Activated CD8-positive, alpha-beta memory T cell treated with anti-CD3 and anti-CD28 coated beads, Interleukin-2, amount 50 U/mL, for 48 hours (primary cell): ENCODE measurements at regions not wholly inside any gene's neighbourhood (a gene's known extent, or its start where the extent isn't known, plus 50 kb on each side); places are given as distances from the start of the nearest gene placed in this dataset.
A peak's percentile ranks its signal among the peaks of the same experiment; 100 is the strongest.

Experiments used
- DNase-seq: peaks from one replicate; pipeline ENCODE4 v3.0.0-alpha.2; 2020

DNA sequence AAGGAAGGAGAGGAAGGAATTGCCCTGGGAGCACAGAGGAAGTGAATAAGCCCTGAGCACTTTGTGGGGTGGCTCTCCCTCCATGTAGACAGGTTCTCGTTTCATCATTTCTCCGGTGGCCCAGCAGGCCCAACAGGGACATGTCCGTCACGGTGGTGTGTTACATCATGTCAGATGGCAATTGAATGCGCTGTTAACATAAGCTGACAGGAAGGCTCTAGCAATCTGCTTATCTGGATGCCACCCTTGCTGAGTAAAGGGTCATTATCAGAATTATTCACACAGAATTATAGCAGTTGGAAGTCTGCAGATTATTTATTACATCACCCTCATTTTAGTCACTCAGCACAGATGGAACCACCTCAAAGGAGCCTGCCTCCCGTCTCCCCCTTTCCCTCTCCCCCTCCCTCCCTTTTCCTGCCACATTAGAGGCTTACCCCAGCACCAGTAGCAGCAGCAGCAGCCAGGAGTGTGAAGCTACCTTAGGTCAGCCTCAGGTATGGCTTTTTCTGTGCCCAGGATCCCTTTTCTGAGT, 124.3 kb upstream of the TRIM2 start:
- no peak for DNase-seq

DNA sequence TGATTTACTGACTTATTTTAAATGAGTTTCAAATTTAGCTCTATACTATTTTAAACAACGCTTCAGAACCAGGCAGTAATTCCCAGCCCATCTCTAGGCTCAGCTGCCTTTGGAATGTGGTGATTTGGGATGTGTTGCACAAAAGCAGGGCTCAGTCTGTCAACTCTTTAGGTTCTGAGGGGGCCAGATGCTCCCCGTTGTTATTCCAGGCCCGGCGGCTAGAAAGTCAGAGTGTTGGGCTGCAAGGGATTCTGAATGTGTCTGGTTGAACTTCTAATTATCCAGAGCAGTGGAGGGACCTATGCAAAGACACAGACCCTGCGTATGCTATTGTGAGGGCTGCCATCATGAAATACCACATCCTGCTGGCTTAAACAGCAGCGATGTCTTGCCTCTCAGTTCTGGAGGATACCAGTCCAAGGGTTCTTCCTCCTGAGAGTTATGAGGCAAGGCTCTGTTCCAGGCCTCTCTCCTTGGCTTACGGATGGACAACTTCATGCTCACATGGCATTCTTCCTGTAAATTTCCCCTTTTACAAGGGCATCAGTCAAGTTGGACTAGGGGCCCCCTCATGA, 123.2 kb upstream of the TRIM2 start:
- DNase-seq: no peak

DNA sequence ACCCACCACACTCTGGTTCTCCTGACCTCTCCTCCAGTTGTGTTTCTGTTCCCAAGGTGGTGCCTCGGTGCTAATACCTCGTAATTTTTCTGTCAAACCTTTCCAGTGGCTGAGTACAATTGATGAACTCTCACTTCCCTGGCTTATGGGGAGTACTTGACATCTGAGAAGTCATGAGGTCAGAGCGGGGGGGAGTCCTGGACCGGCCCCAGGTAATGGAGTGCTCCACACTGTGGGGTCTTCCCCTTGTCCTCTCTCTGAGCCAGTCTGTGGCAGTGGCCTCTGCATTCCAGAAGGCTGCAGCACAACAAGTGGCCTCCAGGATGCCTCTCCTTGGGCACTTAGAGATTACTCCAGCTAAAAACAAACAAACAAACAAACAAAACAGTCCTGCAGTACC, 122.5 kb upstream of the TRIM2 start:
- no peak for DNase-seq

DNA sequence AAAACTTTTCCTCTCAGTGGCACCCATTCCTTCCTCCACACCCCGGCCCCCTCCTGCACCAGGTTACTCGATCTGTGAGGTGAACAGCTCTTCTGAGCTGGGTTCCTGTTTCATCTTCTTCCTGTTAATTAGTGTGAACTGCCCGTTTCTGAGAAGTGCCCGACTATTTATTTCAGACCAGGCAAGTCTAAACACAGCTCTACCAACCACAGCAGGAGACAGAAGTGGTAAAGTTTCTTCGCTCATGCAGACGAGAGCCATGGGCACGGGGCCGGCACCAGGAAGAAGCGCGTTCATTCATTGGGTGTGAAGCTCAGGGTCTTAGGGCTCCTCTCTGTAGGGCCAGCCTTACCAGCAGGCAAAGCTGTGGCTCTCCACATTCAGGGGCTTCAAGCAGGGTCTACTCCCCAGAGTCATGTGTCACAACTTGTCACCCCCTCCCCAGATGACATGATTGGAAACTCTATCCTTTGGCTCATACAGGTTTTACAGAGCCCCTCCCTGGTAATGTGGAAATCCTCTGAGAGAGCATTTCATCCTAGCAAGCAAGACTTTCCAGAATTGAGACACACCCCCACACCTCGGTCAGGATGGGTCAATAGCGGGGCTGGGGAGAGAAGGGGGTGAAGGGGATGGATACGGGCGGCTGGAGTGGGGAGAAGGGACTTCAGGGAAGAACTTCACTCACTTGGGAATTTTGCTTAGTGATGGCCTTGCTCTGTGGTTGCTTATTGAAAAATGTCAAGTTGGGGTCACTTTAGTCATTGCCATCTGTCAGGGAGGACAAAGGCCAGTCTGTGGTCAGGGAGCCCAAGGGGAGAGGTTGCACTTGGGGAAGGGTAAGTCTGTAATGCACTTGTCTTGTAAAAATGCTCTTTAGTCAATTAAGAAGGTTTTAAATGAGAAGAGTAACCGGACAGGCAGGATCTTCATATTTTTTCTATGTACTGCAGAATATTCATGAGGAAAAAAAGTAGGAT, 121.6 kb upstream of the TRIM2 start:
- DNase-seq: no peak

DNA sequence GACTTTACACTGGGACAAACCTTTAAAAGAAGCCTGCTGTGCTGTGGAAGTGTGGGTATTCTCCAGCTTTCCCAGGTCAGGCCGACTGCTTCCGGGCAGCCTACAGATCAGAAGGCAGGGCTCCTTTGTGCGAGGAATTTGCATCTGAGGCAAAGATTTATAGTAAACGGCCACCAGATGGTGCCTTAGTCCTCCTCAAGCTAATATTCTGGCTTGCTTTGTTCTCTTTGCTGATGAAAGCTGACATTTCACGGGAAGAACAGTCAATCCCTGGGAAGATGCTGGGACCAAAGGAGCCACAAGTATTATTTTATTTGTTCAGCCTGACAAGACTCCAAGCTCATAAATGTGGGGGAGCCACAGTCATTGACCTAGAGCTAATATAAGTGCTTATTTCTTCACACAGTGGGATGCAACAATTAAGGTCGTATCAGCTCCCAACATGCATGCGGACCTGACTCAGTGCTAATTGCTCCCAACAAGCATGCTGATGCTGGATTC, 120.7 kb upstream of the TRIM2 start:
- DNase-seq: no peak

DNA sequence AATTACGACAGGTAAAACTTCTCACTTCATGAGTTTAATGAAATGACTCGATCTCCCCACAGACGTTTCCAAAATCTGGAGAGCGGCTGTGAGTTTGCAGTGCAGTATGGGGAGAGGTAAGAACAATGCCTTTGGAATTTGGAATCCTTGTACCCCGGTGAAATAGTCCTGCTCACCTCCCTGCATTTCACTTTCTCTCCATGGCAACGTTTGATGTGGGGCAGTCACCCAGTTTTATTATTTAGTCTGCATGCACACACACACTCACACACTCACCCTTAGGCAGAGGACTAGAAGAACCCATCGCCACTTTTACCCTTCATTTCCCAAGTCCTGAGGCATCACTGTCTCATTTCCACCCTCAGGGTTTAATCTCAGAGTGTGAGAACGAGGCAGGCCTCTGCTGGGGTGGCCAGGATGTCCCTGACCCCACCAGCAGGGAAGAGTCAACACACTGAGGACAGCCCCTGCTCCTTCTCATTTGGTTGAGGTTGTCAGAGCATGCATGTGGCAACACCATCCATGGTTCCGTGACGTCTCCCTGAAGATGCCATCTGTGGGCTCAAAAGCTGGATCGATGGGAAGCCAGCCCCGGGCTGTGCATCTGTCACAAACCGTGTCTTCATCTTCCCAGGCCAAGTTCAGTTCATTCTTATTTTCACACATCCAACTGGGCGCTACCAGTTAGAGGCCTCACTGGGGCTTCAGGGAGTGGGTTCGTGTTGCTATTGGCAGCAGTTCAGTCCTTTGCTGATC, 119.8 kb upstream of the TRIM2 start:
- DNase-seq: no peak

DNA sequence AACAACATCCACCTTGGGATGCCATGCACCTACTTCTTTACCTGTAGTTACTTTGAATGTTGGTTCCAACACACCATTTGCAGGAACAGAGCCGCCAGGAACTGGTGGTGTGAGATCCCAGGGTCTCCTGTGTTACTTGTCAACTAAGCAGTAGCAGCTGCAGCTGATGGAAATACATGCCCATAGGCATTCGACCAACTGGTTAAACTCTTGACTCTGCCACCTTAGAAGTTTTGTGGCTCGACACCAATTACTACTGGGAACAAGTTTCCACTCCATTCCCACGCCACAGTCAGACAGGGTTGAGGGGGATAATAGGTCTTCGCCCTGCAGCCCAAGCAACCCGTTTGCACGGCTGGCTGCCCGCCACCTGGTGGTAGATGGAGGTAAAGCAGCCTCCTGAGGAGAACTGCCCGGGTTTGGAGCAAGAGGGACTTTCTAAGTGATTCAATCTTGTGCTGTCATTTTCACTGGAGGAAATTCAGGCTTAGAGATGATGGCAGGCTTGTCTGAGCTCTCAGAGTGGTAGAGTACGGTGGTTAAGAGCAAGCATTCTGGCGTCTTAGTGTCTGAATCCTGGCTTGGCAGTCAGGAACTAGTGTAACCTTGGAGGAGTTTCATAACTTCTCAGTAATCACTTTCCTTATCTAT, 119.1 kb upstream of the TRIM2 start:
- peak; percentile 97 for DNase-seq

DNA sequence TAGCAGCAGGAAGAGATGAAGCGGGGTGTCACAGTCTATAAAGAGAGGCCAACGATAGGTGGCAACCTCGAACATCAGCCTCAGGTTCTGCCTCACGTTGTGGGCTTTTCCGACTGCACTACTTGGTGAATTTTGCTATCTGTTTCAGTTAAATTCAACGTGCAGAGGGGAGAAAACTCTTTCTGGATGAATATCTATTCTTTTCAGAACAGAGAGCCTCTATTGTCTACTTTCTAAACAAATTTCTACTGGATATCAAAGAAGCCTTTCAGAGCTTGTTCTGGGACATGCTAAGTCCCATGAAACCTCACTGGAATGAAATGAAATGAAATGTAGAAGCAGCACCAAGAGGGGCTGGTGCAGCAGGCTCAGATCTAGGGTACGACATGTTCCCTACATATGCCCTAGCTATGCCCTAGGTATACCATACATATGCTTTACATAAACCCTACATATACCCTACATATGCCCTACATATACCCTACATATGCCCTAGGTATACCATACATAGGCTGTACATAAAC, 116.5 kb upstream of the TRIM2 start:
- no peak for DNase-seq

DNA sequence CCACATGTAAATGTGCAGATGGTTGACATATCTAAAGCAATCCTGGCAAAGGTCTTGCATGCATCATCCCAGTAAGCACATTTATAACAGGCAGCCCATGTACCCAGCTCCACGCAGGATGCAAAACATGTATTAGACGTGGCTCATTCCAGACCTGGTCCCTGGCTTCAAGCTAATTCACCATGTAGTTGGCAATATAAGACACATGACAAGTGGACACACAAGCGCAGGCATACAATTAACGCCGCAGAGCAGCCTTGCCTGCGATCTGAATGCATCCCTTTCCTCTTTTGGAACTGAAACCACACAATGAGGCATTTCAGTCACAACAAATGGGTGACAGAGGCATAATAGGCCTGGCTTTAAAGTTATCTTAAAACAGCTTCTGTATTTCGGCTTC, 114.5 kb upstream of the TRIM2 start:
- no peak for DNase-seq

DNA sequence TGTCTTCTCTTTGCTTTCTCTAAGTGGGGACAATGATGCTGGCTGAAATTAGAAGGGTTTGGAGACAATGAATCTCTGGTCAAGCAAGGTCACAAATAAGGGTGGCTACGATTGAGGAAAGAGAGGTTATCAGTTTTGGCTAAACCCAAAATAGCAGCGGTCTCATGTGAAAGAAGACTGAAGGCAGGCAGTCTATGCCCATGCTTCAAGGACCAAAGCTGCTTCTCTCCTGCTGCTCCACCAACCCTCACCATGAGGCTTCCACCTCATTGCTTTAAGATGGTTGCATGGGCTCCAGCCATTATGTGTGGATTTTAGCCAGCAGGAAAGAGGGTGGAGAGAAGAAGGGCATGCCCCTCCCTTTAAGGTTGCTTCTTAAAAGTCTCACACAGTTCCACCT, 114.1 kb upstream of the TRIM2 start:
- DNase-seq: no peak

DNA sequence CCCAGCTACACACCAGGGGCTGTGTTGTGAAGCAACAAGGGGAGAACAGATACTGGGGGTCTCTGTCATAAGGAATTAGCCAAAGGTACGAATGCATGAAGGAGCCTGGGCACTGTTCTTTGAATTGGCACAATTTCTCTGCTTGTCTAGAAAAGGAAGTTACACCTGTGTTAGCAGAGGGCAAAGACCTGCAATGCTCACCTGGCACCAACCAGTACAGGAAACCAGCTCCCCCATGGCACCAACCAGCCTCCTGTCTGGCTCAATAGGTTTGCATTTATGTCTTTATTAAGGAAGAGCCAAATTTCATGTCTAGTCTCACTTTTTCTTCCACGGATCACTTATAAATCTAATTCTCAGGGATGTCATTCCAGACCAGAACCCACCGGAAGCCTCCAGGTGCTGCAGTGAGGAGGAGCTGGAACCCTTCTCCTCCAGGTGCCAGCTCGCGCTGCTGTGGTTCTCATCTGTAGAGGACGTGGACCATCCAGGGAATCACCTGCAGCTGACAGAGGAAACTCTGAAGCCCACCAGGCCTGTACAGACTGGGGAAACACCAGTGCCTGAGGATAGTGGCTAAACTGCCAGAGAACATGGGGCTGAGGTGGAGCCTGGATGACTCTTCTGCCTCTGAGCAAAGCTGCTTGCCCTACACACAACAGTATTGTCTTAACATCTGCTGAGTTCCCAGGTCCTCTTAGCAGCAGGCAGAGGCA, 113.4 kb upstream of the TRIM2 start:
- DNase-seq: no peak

DNA sequence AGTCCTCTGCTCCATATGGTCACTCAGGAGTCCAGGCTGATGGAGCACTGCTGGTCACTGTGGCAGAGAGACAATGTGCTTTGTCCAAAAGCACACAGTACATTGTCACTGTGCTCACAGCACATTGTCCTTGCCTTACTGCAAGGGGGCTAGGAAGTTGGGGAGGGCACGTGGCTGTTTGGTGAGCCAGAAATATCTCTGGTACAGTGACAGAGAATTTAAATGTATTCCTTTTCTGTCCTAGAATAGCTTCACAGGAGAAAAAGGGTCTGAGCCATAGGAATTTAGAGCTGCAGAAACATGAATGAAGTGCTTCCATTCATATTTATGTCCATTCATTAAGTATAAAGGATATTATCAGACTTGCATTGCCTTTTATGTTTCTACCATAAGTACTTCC, 110.8 kb upstream of the TRIM2 start:
- no peak for DNase-seq

DNA sequence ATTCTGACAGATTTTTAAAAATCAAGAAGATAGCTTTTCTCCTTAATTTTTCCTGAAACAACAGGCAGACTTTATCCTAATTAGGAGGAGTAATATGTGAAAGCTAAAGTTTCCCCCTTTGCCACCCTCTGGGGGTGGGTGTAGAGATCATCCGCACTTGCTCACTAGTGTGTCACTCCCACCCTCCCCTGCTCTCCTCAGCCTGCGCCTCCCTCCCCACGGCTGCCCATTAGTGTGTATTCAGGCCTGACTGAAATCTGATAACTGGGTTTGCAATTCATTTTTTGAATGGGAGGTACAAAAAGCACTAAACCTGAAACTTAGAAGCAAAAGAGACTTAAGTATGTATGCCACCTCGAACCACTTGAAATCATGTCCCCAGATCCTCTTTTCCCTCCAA, 110.4 kb upstream of the TRIM2 start:
- no peak for DNase-seq

DNA sequence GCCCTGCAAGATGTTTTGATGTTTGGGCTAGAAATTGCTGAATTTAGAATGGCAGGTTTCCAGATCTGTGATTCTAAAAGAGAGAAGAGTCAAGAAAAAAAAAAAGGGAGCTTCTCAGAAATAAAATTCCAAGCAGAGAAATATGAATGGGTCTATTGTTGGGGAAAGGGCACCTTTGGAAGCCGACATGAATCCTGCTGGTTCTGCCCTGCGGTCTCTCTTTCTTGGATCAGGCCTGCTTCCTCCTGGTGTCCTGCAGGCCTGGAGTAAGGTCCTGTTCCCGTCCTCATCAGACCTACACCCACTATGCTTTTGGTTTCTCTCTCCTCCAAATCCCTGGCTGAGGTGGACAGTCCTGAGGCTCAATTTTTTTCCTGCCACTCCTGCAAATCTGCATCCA, 109.8 kb upstream of the TRIM2 start:
- no peak for DNase-seq

DNA sequence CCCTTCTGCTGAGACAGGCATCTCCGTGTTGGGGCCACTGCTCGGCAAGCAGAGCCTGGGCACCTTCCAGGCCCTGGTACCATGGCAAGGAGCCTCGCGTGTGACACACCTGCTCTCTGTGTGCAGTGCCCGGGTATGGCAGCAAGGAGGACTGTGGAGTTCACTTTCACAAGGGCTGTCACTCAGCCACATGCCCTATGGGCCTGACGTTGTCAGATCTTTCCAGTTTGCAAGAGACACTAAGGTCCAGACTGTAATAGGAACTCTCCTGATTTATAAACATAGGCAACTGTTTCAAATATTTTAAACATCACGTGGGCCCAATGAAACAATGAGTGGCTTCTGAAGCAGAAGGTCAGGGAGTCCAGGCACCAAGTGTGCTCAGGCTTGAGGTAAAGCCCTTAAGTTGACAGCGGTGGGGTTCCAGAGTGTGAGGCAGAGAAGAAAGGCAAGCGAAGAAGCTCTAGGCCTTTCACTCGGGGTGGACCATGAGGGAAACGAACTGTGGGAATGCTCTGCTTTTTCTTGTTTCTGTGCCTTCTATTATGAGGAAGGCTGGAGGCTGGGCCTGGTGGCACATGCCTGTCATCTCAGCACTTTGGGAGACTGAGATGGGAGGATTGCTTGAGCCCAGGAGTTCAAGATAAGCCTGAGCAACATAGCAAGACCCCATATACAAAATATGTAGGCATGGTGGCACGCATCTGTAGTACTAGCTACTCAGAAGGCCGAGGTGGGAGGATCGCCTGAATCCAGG, 108.6 kb upstream of the TRIM2 start:
- DNase-seq: no peak

DNA sequence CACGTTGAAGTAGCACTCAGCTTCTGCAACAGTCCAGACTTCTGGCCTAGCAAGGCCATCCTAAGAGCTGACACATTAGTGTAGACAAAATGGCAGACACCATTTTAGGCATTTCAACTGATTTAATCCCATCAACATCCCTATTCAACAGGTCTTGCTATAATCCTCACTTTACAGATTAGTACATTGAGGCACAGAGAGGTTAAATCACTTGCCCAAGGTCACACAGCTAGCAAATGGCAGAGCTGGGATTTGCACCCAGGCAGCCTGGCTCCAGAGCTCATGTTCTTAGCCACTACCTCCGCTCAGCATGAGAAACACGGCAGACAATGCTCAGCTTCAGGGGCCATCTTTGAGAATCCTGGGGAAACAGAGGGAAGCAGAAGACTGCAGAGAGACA, 107.9 kb upstream of the TRIM2 start:
- DNase-seq: no peak

DNA sequence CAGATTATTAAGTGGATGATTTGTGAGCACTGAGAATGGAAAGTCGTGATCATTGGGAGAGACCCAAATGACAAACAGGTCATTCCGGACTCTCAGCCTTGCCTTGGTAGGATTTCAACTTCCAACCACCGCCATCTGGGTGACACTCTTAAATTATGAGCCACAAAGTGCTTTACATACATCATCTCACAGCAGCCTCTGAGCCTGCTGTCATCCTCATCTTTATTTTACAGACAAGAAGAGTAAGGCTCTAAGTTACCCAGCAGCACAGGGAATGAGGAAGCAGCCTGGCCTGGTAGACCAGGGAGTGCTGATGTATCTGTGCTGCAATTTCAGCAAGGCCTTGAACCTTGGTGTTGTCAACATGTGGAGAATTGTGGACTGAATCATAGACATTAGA, 105.8 kb upstream of the TRIM2 start:
- no peak for DNase-seq

DNA sequence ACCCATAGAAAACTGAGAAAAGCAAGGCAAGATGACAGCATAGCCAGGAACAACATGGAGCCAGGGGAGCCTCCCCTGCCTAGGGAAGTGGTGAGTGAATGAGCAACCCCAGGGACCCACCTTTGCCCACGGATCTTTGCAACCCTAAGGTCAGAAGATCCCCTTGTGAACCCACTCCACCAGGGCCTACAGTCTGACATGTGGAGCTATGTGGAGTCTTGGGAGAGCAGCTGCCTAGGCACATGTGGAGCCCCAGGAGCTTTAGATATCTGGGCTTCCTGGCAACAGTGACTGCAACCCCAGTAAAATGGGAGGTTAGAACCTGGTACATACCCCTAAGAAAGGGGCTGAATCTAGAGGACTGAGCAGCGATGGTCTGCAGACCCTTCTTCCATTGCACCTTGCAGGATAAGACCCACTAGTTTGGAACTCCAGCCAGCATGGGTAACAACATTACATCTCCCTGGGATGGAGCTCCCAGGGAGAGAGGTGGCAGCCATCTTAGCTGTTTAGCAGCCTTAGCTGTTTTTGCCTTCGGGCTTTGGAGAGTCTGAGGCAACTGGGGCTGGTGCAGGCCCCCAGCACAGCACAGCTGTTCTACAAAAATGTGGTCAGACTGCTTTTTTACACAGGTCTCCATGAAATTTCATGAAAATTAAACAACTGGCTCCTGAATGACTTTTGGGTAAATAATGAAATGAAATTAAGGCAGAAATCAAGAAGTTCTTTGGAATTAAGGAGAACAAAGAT, 104.7 kb upstream of the TRIM2 start:
- peak; percentile 22 for DNase-seq

DNA sequence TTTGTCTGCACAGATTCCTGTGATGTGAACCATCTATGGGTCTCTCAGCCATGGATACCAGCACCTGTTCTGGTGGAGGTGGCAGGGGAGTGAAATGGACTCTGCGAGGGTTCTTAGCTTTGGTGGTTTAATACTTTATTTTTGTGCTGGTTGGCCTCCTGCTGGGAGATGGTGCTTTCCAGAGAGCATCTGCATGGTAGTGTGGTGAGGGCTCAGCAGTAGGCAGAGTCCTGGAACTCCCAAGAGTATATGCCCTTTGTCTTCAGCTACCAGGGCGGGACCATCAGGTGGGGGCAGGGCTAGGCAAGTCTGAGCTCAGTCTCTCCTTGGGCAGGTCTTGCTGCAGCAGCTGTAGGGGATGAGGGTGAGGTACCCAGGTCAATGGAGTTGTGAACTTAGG, 97.5 kb upstream of the TRIM2 start:
- peak; percentile 6 for DNase-seq

DNA sequence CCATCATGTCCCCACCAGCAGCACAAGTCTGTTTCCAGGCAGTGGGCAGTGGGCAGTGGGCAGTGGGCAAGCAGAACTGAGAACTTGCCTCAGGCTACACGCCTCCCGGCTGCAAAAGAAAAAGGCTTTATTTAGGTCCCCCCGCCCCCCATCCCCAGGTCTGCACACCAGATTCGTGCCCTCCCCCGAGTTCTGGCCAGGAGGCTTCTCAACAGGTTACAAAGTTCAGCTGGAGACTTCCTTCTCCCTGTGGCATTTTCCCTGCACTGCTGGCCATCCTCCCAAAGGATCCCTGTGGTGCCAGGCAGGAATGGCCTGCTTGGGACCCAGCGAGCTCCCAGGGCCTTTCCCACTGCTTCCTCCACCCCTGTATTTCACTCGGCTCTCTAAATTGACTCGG, 97.0 kb upstream of the TRIM2 start:
- no peak for DNase-seq
